ENCODE measurements at regions not wholly inside any gene's neighbourhood (a gene's known extent, or its start where the extent isn't known, plus 50 kb on each side); places are given as distances from the start of the nearest gene placed in this dataset.
"Not testable (repeated sequence)": the region's sequence is repeated elsewhere in the genome, so short reads cannot be mapped to it uniquely, and the experiment has no call there.

DNA sequence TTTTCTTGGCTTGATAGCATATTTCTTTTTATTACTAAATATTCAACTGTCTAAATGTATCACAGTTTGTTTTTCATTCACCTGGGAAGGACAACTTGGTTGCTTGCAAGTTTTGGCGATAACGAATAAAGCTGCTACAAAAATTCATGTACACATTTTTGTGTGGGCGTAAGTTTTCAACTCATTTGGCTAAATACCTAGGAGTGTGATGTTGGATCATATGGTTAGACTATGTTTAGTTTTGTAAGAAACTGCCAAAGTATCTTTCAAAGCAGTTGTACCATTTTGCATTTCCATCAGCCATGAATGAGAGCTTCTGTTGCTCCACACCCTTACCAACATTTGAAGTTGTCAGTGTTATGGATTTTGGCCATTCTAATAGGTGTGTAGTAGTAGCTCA, 428.0 kb downstream of the ACTL7B start:
- Histone ChIP-seq H3K27me3 (ENCODE audit: control insufficient read depth in 2 of 2, insufficient read depth in 2 of 2, low read length in 2 of 2) (no peaks in the 10 kb centered on the region), H3K79me2 (ENCODE audit: control insufficient read depth, insufficient read depth, low read length) (no peaks in the 10 kb centered on the region), H3K9ac (replicated peaks; ENCODE audit: extremely low read depth, insufficient read depth, low read length) (no peak overlapping the region), H2AFZ (ENCODE audit: low read depth, low read length) (no peak overlapping the region), H3K4me1 (ENCODE audit: control insufficient read depth, extremely low read depth, insufficient read depth, low read length) (no peaks in the 10 kb centered on the region), H3K27ac (ENCODE audit: insufficient read depth, low read depth, low read length) (no peak overlapping the region), H3K4me3 (replicated peaks in 1 of 3; ENCODE audit: insufficient read depth in 1 of 3, low read depth in 1 of 3, low read length in 3 of 3) (no peak overlapping the region), H3K4me2 (ENCODE audit: insufficient read depth, low read length) (no peak overlapping the region), H4K20me1 (replicated peaks; ENCODE audit: control insufficient read depth, extremely low read depth, insufficient read depth, low read length) (no peaks in the 10 kb centered on the region), H3K9me1 (replicated peaks; ENCODE audit: control insufficient read depth, extremely low read depth, insufficient read depth, low read length) (no peaks in the 10 kb centered on the region), H3K9me3 (replicated peaks; ENCODE audit: control insufficient read depth, insufficient read depth, low read length) (no peaks in the 10 kb centered on the region), H3K36me3 (ENCODE audit: control insufficient read depth in 2 of 2, extremely low read depth in 1 of 2, insufficient read depth in 2 of 2, low read length in 2 of 2) (no peaks in the 10 kb centered on the region)
- FAIRE-seq (no peak), DNase-seq (ENCODE audit: low read depth, low spot score) (no peak)
- TF ChIP-seq GATA2 (IDR thresholded peaks at IDR 0.05; ENCODE audit: insufficient read depth, insufficient read length, low read depth, low read length): no peak
- TF ChIP-seq POLR2A (IDR thresholded peaks at IDR 0.05; ENCODE audit: low read depth, low read length): no peak
- TF ChIP-seq EZH2 (IDR thresholded peaks at IDR 0.05; ENCODE audit: borderline replicate concordance, low read depth, low read length, severe bottlenecking): no peak
- TF ChIP-seq POLR2AphosphoS5 (IDR thresholded peaks at IDR 0.05; ENCODE audit: insufficient read depth, low read depth, low read length): no peak
- TF ChIP-seq FOS (IDR thresholded peaks at IDR 0.05; ENCODE audit: borderline replicate concordance, insufficient read depth, low read length): no peak
- TF ChIP-seq JUN (IDR thresholded peaks at IDR 0.05; ENCODE audit: borderline replicate concordance, insufficient read depth, insufficient read length, low read depth): no peak
- TF ChIP-seq, protein P1, sequence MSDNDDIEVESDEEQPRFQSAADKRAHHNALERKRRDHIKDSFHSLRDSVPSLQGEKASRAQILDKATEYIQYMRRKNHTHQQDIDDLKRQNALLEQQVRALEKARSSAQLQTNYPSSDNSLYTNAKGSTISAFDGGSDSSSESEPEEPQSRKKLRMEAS (IDR thresholded peaks at IDR 0.05; ENCODE audit: insufficient read depth, insufficient read length): no peak
- TF ChIP-seq, protein P2, sequence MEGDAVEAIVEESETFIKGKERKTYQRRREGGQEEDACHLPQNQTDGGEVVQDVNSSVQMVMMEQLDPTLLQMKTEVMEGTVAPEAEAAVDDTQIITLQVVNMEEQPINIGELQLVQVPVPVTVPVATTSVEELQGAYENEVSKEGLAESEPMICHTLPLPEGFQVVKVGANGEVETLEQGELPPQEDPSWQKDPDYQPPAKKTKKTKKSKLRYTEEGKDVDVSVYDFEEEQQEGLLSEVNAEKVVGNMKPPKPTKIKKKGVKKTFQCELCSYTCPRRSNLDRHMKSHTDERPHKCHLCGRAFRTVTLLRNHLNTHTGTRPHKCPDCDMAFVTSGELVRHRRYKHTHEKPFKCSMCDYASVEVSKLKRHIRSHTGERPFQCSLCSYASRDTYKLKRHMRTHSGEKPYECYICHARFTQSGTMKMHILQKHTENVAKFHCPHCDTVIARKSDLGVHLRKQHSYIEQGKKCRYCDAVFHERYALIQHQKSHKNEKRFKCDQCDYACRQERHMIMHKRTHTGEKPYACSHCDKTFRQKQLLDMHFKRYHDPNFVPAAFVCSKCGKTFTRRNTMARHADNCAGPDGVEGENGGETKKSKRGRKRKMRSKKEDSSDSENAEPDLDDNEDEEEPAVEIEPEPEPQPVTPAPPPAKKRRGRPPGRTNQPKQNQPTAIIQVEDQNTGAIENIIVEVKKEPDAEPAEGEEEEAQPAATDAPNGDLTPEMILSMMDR (IDR thresholded peaks at IDR 0.05; ENCODE audit: extremely low read depth in 1 of 2, insufficient read depth in 1 of 2, low read depth in 1 of 2, low read length in 2 of 2): no peak
- no peak for TF ChIP-seq MYC (IDR thresholded peaks at IDR 0.05; ENCODE audit: low read depth, low read length)
- dilution Hi-C loops (cut with MboI; ENCODE audit: extremely low pct_ligation_motif_present, low sequenced_read_pairs) (no loop called here), intact Hi-C loops (cut with micrococcal nuclease) (no loop called here)
- POLR2A ChIA-PET: no interaction called here
- no TSS peak for BruUV-seq (replicated peaks)
- CTCF ChIA-PET: interaction anchor here (1.3 to 1.4 kb wide), 2 partner anchors 10 to 108 kb away, joined by 3 to 5 read pairs; no protein-coding TSS in a partner anchor

DNA sequence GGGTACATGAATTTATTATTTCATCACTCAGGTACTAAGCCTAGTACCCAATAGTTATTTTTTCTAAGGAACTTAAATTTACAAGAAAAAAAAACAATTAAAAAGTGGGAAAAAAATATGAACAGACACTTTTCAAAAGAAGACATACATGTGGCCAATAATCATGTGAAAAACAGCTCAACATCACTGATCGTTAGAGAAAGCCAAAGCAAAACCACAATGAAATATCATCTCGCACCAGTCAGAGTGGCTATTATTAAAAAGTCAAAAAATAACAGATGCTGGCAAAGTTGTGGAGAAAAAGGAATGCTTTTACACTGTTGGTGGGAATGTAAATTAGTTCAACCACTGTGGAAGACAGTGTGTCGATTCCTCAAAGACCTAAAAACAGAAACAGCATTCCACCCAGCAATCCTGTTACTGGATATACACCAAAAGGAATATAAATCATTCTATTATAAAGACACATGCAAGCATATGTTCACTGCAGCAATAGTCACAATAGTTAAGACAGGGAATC, 429.3 kb downstream of the ACTL7B start:
- H3K36me3 ChIP-seq (ENCODE audit: control insufficient read depth in 2 of 2, extremely low read depth in 1 of 2, insufficient read depth in 2 of 2, low read length in 2 of 2); dilution Hi-C loops (cut with MboI; ENCODE audit: extremely low pct_ligation_motif_present, low sequenced_read_pairs); FAIRE-seq; H3K9me3 ChIP-seq (replicated peaks; ENCODE audit: control insufficient read depth, insufficient read depth, low read length); H3K4me1 ChIP-seq (ENCODE audit: control insufficient read depth, extremely low read depth, insufficient read depth, low read length); H3K4me3 ChIP-seq (replicated peaks in 1 of 3; ENCODE audit: insufficient read depth in 1 of 3, low read depth in 1 of 3, low read length in 3 of 3); DNase-seq (ENCODE audit: low read depth, low spot score); H3K9me1 ChIP-seq (replicated peaks; ENCODE audit: control insufficient read depth, extremely low read depth, insufficient read depth, low read length); BruUV-seq (replicated peaks); H3K4me2 ChIP-seq (ENCODE audit: insufficient read depth, low read length); intact Hi-C loops (cut with micrococcal nuclease); H4K20me1 ChIP-seq (replicated peaks; ENCODE audit: control insufficient read depth, extremely low read depth, insufficient read depth, low read length); POLR2A ChIA-PET; H3K79me2 ChIP-seq (ENCODE audit: control insufficient read depth, insufficient read depth, low read length); H3K27ac ChIP-seq (ENCODE audit: insufficient read depth, low read depth, low read length); H2AFZ ChIP-seq (ENCODE audit: low read depth, low read length); H3K9ac ChIP-seq (replicated peaks; ENCODE audit: extremely low read depth, insufficient read depth, low read length); CTCF ChIA-PET; H3K27me3 ChIP-seq (ENCODE audit: control insufficient read depth in 2 of 2, insufficient read depth in 2 of 2, low read length in 2 of 2): not testable (repeated sequence)

All from endothelial cell of umbilical vein (primary cell).